Femur (tissue), 1 donor: ENCODE measurements at regions not wholly inside any gene's neighbourhood (a gene's known extent, or its start where the extent isn't known, plus 50 kb on each side); places are given as distances from the start of the nearest gene placed in this dataset.
A peak's percentile ranks its signal among the peaks of the same experiment; 100 is the strongest.

ENCODE experiments used
- DNase-seq: peaks from one replicate; pipeline ENCODE4 v3.0.0-alpha.2; 2017

- DNase-seq, result no peak
These were observed 892.6 kb upstream of the FRG1 start for GRCh38 chr4:189048119-189048518.

- DNase-seq, result no peak
These were observed 891.0 kb upstream of the FRG1 start for GRCh38 chr4:189049682-189050081.

- no peak for DNase-seq
These were observed 890.0 kb upstream of the FRG1 start for GRCh38 chr4:189050643-189051042.

- no peak for DNase-seq
These were observed 887.1 kb upstream of the FRG1 start for GRCh38 chr4:189053621-189054020.

- no peak for DNase-seq
These were observed 880.6 kb upstream of the FRG1 start for GRCh38 chr4:189060104-189060503.

- no peak for DNase-seq
These were observed 878.4 kb upstream of the FRG1 start for GRCh38 chr4:189062047-189062820.

- no peak for DNase-seq
These were observed 870.9 kb upstream of the FRG1 start for GRCh38 chr4:189069772-189070171.

GRCh38 chr4:189071241-189071640, 869.4 kb upstream of the FRG1 start:
- DNase-seq, result no peak

- no peak for DNase-seq
These were observed 866.9 kb upstream of the FRG1 start for GRCh38 chr4:189073739-189074138.

GRCh38 chr4:189081826-189082225, 858.8 kb upstream of the FRG1 start:
- DNase-seq, result no peak

- no peak for DNase-seq
These were observed 856.9 kb upstream of the FRG1 start for GRCh38 chr4:189083769-189084168.

GRCh38 chr4:189084671-189085070, 856.0 kb upstream of the FRG1 start:
- DNase-seq, result no peak

- DNase-seq, result no peak
These were observed 852.7 kb upstream of the FRG1 start for GRCh38 chr4:189087971-189088370.

GRCh38 chr4:189088780-189089179, 851.9 kb upstream of the FRG1 start:
- no peak for DNase-seq

GRCh38 chr4:189090174-189090814, 850.4 kb upstream of the FRG1 start:
- DNase-seq, result no peak

- no peak for DNase-seq
These were observed 848.1 kb upstream of the FRG1 start for GRCh38 chr4:189092581-189092980.

- no peak for DNase-seq
These were observed 844.6 kb upstream of the FRG1 start for GRCh38 chr4:189096108-189096507.

GRCh38 chr4:189096717-189097116, 844.0 kb upstream of the FRG1 start:
- DNase-seq, result no peak

GRCh38 chr4:189098932-189099696, 841.6 kb upstream of the FRG1 start:
- DNase-seq, result no peak

- DNase-seq, result no peak
These were observed 827.2 kb upstream of the FRG1 start for GRCh38 chr4:189113389-189113888.

GRCh38 chr4:189117426-189117825, 823.2 kb upstream of the FRG1 start:
- DNase-seq, result no peak

GRCh38 chr4:189121336-189121735, 819.3 kb upstream of the FRG1 start:
- no peak for DNase-seq

- DNase-seq, result peak; percentile 71
These were observed 816.4 kb upstream of the FRG1 start for GRCh38 chr4:189124149-189124758.
